ENCODE measurements at regions not wholly inside any gene's neighbourhood (a gene's known extent, or its start where the extent isn't known, plus 50 kb on each side); places are given as distances from the start of the nearest gene placed in this dataset.

DNA sequence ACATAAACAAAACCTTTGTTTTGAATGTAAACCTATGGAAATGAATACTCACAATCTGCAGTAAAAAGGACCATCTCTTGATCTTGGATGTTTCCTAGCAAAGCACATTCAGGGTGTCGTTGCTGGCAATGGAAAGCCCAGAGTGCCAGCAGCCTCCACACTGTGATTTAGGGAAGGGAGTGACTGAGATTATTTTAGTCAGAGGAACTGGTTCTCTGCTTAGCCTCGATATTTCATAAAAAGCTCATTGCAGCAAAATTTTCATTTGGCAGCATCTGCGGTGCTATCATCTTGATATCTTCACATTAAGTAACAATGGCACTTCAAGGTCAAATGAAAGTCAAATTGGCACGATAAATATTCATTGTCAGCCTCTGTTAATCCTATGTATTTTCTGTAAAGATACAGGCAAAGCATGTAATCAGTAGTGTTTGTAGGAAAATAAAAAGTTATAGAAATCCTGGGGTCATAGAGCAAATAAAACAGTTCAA lies 116.0 kb downstream of the MACIR start:
- TF ChIP-seq TAF1 (IDR thresholded peaks at IDR 0.05; ENCODE audit: borderline replicate concordance, low read depth, low read length) (no peak), POLR2AphosphoS5 (IDR thresholded peaks at IDR 0.05; ENCODE audit: low read depth, low read length) (no peak), POLR2A (IDR thresholded peaks at IDR 0.05; ENCODE audit: low read depth, low read length) (no peak)
- DNase-seq (ENCODE audit: insufficient read length): no peak
- no peak for FAIRE-seq

DNA sequence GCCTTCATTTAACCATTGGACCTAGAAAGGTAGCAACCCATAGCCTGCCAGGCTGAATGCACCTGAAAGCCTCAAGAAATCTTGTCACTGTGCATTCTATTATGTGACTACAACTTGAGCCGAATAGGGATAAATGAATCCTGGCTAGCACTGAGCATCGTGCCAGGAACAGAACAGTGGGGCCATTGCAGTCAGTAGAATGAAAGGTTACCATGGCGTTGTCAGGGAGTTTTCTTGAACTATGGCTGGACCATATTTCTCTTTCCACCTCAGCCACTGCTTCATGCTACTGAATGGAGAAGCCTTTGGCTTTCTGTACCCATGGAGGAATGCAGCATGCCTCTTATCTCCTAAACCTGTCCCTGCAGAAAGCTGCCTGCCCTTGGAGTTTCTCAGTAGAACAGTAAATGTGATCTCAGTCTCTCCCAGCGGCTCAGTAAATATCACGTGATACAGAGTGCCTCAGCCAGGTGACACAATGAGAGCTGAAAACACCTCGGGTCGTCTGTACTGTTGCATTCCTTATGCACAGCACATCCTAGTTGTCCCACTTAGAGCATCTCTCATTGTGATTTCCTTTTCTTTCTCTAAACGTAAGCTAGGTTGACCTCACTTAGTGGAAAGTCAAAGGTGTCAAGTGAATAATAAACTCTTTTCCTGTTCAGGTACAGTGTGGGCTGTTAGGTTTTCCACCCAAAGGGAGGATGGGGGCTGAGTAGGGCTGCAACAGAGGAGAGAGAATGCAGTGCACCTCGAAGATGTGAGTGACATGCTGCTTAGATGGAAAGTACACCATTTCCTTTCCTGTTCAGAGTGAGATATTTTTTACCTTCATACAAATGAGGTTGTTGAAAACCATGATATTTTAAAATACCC lies 115.3 kb downstream of the MACIR start:
- DNase-seq (ENCODE audit: insufficient read length): no peak
- TF ChIP-seq TAF1 (IDR thresholded peaks at IDR 0.05; ENCODE audit: borderline replicate concordance, low read depth, low read length) (no peak), POLR2A (IDR thresholded peaks at IDR 0.05; ENCODE audit: low read depth, low read length) (no peak), POLR2AphosphoS5 (IDR thresholded peaks at IDR 0.05; ENCODE audit: low read depth, low read length) (no peak)

DNA sequence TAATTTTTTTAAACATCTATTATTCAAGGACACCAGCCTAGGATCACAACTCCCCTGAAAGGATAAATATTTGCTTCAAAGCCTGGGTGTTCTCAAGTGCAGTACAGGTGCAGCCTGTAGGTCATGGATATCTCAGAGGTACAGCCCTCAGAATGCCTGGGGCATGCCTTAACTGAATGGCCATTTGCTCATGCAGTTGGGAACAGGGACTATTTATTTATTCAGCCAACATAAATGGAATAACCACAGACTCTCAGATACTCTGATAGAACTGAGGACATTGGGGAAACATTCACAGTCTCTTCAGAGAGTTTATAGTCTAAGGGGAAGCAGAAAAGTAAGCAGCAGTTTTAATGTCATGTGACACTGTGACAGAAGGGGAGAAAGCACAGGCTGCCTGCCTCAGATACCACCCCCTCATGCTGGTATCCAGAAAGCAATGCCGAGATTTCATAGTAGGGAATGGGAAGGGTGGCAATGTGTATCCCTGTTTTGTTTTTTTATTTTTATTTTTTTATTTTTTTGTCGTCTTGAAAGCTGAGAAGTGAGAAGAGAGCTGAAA lies 112.6 kb downstream of the MACIR start:
- no peak for TF ChIP-seq POLR2AphosphoS5 (IDR thresholded peaks at IDR 0.05; ENCODE audit: low read depth, low read length)
- no peak for TF ChIP-seq POLR2A (IDR thresholded peaks at IDR 0.05; ENCODE audit: low read depth, low read length)
- no peak for TF ChIP-seq TAF1 (IDR thresholded peaks at IDR 0.05; ENCODE audit: borderline replicate concordance, low read depth, low read length)
- FAIRE-seq (no peak), DNase-seq (ENCODE audit: insufficient read length) (no peak)

More for the DNA sequence above, 115.3 kb downstream of the MACIR start:
- FAIRE-seq: peak; percentile 54

DNA sequence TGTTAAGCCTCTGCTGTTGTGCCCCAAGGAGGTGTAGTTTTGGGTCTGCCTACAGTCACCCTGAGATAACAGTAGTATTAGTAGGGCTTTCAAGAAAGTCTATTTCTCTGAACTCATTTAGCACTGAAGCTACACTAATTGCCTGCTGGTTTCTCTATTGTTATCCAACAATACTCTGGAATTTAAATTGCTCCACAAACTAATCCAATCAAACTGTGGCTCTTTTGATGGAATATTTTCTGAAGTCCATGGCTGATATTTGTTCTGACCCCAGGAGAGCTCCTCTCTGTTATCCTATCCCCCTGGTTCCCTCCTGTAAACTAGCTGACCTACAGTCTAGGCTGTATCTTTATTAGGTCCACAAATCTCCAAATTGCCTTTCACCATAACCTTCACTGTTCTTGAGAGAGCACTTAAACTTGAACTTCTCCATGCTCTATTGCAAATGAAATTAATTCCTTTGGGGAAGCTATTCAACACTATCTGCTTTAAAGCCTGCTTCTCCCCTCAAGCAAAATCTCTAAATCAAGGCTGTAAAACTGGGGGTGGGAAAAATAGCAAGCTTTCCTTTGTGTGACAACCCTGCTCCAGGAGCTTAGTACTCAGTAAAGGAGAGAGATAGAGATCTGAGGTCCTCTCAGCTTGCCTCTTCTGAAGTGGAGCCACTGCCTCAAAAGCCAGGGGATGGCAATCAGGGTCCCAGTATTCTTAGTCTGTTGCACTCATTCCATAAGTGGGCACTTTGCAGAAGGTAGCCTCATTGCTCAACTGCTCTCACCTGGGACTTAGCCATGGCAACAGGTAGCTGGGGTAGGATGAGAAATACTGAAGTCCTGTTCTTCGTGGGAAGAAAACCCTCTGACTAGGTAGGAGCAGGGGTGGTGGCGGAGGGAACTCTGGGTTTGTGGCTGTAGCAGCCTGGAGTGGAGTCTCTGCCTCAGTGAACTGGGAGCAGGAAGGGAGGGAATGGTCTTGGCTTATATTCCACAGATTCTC lies 110.9 kb downstream of the MACIR start:
- DNase-seq (ENCODE audit: insufficient read length) (no peak), FAIRE-seq (no peak)
- TF ChIP-seq POLR2AphosphoS5 (IDR thresholded peaks at IDR 0.05; ENCODE audit: low read depth, low read length) (no peak), POLR2A (IDR thresholded peaks at IDR 0.05; ENCODE audit: low read depth, low read length) (no peak)

DNA sequence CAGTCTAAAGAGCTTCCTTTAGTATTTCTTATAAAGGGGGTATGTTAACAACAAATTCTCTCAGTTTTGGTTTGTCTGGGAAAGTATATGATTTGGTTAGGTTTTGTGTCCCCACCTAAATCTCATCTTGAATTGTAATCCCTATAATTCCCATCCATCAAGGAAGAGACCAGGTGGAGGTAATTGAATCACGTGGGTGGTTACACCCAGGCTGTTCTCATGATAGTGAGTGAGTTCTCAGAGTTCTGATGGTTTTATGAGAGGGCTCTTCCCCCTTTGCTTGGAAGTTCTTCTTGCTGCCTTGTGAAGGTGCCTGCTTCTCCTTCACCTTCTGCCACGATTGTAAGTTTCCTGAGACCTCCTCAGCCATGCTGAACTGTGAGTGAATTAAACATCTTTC lies 109.1 kb downstream of the MACIR start:
- DNase-seq (ENCODE audit: insufficient read length) (no peak), FAIRE-seq (no peak)
- TF ChIP-seq TAF1 (IDR thresholded peaks at IDR 0.05; ENCODE audit: borderline replicate concordance, low read depth, low read length) (no peak), POLR2AphosphoS5 (IDR thresholded peaks at IDR 0.05; ENCODE audit: low read depth, low read length) (no peak), POLR2A (IDR thresholded peaks at IDR 0.05; ENCODE audit: low read depth, low read length) (no peak)

DNA sequence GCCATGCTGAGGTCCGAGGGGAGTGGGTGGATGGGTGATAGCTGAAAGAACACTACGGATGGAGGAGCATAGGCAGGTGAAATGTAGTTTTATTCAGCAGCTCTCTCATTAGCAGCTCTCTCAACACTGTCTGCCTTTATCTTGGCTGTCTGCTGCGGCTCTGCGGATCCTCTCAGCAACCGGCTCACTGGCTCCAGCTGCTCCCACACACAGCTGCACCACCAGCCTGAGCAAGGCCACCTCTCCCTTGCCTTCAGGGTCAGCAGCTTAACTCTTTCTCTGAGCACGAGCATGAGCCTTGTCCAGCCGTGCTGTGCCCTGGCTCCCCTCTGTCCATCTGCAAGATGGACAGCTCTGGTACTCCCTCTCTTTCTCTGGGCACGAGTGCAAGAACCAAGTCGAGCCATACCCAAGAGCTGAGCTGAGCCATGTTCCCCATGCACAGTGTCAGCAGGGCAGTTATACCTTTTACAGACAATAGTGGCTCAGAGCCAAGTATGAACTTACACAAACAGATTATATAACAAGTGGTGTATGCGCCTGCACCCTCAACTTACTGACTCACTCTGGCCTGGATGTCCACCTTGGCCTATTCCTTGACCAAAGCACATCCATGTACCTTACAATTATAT lies 108.5 kb downstream of the MACIR start:
- DNase-seq (ENCODE audit: insufficient read length) (no peak), FAIRE-seq (no peak)
- TF ChIP-seq POLR2AphosphoS5 (IDR thresholded peaks at IDR 0.05; ENCODE audit: low read depth, low read length): no peak
- no peak for TF ChIP-seq TAF1 (IDR thresholded peaks at IDR 0.05; ENCODE audit: borderline replicate concordance, low read depth, low read length)
- TF ChIP-seq POLR2A (IDR thresholded peaks at IDR 0.05; ENCODE audit: low read depth, low read length): no peak

DNA sequence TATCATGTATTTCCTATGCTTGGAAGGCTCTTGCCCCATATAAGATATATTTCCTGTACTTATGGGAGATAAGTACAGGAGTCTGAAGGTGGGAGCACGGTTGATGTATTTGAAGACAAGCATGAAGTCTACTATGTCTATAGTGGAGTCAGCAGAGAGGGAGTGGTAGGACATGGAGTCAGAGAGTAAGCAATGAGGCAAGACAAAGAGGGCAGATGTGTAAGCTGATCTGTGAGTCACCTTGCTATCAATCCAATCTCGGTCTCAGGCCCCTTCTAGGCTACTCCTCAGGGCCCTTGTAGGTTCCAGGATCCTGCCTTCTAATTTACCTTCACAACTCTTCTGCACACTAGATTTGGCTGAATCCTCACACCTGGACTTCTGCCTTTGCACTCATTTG lies 105.5 kb downstream of the MACIR start:
- TF ChIP-seq TAF1 (IDR thresholded peaks at IDR 0.05; ENCODE audit: borderline replicate concordance, low read depth, low read length) (no peak), POLR2AphosphoS5 (IDR thresholded peaks at IDR 0.05; ENCODE audit: low read depth, low read length) (no peak), POLR2A (IDR thresholded peaks at IDR 0.05; ENCODE audit: low read depth, low read length) (no peak)
- DNase-seq (ENCODE audit: insufficient read length) (no peak), FAIRE-seq (no peak)

DNA sequence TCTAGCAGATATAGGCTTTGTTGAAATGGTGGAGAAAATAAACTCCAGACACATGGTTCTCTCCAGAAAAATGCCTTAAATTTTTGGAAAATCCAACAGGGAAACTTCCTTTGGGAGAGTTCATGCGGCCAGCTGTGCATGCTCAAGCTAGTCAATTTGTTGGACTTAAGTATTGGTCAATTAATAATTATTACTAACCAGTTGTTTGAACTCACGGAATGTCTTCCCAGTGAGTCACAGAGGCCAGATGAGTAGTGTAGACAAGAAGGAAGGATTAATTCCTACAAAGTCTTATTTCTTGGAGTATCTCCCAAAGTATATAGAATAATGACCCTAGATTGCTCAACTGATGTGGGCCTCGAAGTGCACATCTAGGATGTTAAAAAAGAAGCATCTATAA lies 103.6 kb downstream of the MACIR start:
- FAIRE-seq: no peak
- TF ChIP-seq POLR2AphosphoS5 (IDR thresholded peaks at IDR 0.05; ENCODE audit: low read depth, low read length) (no peak), POLR2A (IDR thresholded peaks at IDR 0.05; ENCODE audit: low read depth, low read length) (no peak), TAF1 (IDR thresholded peaks at IDR 0.05; ENCODE audit: borderline replicate concordance, low read depth, low read length) (no peak)
- no peak for DNase-seq (ENCODE audit: insufficient read length)

DNA sequence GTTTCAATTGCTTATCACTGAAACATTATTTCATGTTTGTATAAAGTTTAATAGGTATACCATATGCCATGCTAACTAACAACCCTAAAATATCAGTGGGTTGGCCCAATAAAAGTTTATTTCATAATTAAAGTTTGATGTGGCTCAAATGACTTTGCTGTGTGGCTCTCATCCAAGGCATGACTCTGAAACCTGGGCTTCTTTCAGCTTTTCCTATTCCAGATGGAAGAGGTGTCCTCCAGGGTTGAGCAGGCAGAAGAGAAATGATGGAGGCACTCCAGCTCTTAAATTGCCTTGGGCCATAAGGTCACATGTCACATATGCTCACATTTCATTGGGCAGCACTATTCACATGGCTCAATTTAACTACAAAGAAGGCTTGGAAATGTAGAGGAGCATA lies 101.9 kb downstream of the MACIR start:
- TF ChIP-seq POLR2A (IDR thresholded peaks at IDR 0.05; ENCODE audit: low read depth, low read length) (no peak), POLR2AphosphoS5 (IDR thresholded peaks at IDR 0.05; ENCODE audit: low read depth, low read length) (no peak), TAF1 (IDR thresholded peaks at IDR 0.05; ENCODE audit: borderline replicate concordance, low read depth, low read length) (no peak)
- DNase-seq (ENCODE audit: insufficient read length): no peak

DNA sequence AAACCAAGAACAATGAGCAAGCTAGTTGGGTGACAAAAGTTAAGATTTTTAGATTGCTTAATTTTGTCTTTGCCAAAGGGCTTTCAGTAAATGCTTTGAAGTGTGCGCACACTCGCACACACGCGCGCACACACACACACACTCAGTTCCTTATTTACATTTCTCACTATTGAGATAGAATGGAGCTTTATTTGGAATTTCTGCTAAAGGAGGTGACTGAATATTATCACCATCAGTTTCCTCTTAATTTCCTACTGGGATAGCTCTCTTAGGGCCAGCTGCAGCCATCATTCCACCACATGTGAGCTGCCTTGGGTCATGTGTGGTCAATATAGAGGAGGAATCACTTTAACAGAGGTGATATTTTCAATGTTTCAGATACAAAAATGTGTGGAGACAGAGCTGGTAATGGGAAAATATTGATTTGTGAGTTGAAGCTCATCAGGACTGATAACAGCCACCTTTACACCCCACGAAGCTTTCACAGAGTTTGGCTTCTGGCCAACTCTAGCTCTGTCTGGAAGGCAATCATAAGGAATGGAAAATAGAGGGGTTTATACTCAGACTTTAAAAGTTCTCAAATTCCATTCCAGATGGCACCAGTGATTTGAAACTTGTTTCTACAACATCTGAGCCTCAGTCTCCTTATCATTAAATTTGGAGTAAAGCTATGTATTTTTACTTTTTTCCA lies 99.9 kb downstream of the MACIR start:
- no peak for DNase-seq (ENCODE audit: insufficient read length)
- no peak for FAIRE-seq
- TF ChIP-seq POLR2A (IDR thresholded peaks at IDR 0.05; ENCODE audit: low read depth, low read length) (no peak), TAF1 (IDR thresholded peaks at IDR 0.05; ENCODE audit: borderline replicate concordance, low read depth, low read length) (no peak), POLR2AphosphoS5 (IDR thresholded peaks at IDR 0.05; ENCODE audit: low read depth, low read length) (no peak)

More for the DNA sequence above, 101.9 kb downstream of the MACIR start:
- no peak for FAIRE-seq

All from GM12892 (cell line).